HepG2 (cell line): ENCODE measurements at regions not wholly inside any gene's neighbourhood (a gene's known extent, or its start where the extent isn't known, plus 50 kb on each side); places are given as distances from the start of the nearest gene placed in this dataset.

Source experiments
- ATAC-seq: fragments of 200-7000 bp; cut with Tn5 transposase; 3 replicates; pipeline ENCODE4 v1.9.1; 2020; ENCODE audit warnings: mild to moderate bottlenecking, moderate library complexity
- BruUV-seq: library from RNA; stranded (reverse); fragments of 400-500 nt; replicated peaks from 2 replicates; lab custom pipeline; 2021; lab: Mats Ljungman, UMichigan
- CTCF ChIA-PET: fragments of 300-600 bp; formaldehyde crosslinking; extraction: SDS; loops from one replicate; lab custom pipeline; 2021; ENCODE audit warnings: low total read pairs, inconsistent platforms, low intra/inter-chr PET ratio; lab: Yijun Ruan, JAX
- POLR2A ChIA-PET: fragments of 350-600 bp; sonication (Branson Sonifier 250); formaldehyde crosslinking; loops from one replicate; lab custom pipeline; 2020; ENCODE audit warnings: antibody characterized with exemption, inconsistent platforms; lab: Yijun Ruan, JAX
- DNase-seq: peaks from one replicate; pipeline ENCODE4 v3.0.0-alpha.2; 2015; ENCODE audit warnings: low spot score
- FAIRE-seq: peaks from 3 replicates; lab custom pipeline; 2011; peaks lifted over from hg19 to GRCh38; lab: Jason Lieb, UNC
- H2AFZ ChIP-seq: one replicate; pipeline ENCODE4 v1.6.1; 2011; ENCODE audit warnings: low read length, inconsistent platforms
- H3K27ac ChIP-seq: fragments of 300-600 bp; 3 replicates; pipeline ENCODE4 v1.8.0; 2011; ENCODE audit warnings: mixed run types, mild to moderate bottlenecking, mixed read lengths, low read length, inconsistent platforms; ENCODE audit not compliant: insufficient read depth; ENCODE audit errors: extremely low read length
- H3K27me3 ChIP-seq, 2 experiments: fragments of 200-600 bp in 1 of 2; 2 replicates in 1 of 2; 3 replicates in 1 of 2; pipeline versions ENCODE4 v1.6.0 to v1.8.0; 2011; ENCODE audit warnings: low read length in 2 of 2, mild to moderate bottlenecking in 2 of 2, moderate library complexity in 2 of 2, inconsistent platforms in 1 of 2; ENCODE audit not compliant: insufficient read depth in 2 of 2, control insufficient read depth in 1 of 2
- H3K36me3 ChIP-seq, 2 experiments: fragments of 200-600 bp in 1 of 2; replicated peaks in 1 of 2; 2 replicates in 1 of 2; 3 replicates in 1 of 2; pipeline versions ENCODE4 v1.5.1 to v1.8.0; 2011; ENCODE audit warnings: low read length in 2 of 2, inconsistent platforms in 1 of 2; ENCODE audit not compliant: insufficient read depth in 2 of 2, control insufficient read depth in 1 of 2
- H3K4me1 ChIP-seq: 2 replicates; pipeline ENCODE4 v1.5.1; 2012; ENCODE audit warnings: low read length, inconsistent platforms; ENCODE audit not compliant: insufficient read depth
- H3K4me2 ChIP-seq: 2 replicates; pipeline ENCODE4 v1.6.0; 2011; ENCODE audit warnings: low read depth, low read length, inconsistent platforms
- H3K4me3 ChIP-seq, 3 experiments: fragments of 200-600 bp in 1 of 3; sonication (generic), shearing (Covaris generic) in 1 of 3; replicated peaks in 1 of 3; 2 replicates each; pipeline ENCODE4 v1.5.1; 2011 to 2016; ENCODE audit warnings: low read length in 3 of 3, inconsistent platforms in 2 of 3, low read depth in 2 of 3, mild to moderate bottlenecking in 2 of 3, control low read depth in 1 of 3, mixed read lengths in 1 of 3; ENCODE audit not compliant: insufficient read depth in 1 of 3
- H3K79me2 ChIP-seq: one replicate; pipeline ENCODE4 v1.6.1; 2011; ENCODE audit warnings: low read length, inconsistent platforms; ENCODE audit not compliant: insufficient read depth
- H3K9ac ChIP-seq: 2 replicates; pipeline ENCODE4 v1.6.0; 2011; ENCODE audit warnings: mild to moderate bottlenecking, low read depth, low read length, inconsistent platforms; ENCODE audit not compliant: insufficient read depth
- H3K9me3 ChIP-seq: 2 replicates; pipeline ENCODE4 v1.5.1; 2012; ENCODE audit warnings: mild to moderate bottlenecking, low read length
- H4K20me1 ChIP-seq: 2 replicates; pipeline ENCODE4 v1.6.0; 2011; ENCODE audit warnings: inconsistent platforms, mild to moderate bottlenecking, low read length, moderate library complexity; ENCODE audit not compliant: insufficient read depth
- ARID5B ChIP-seq: IDR thresholded peaks from 2 replicates; pipeline ENCODE4 v1.4.0; 2020; ENCODE audit warnings: mild to moderate bottlenecking, missing genetic modification reagents
- CEBPB ChIP-seq: IDR thresholded peaks from 2 replicates; pipeline ENCODE4 v1.6.1; 2011; ENCODE audit warnings: low read depth, low read length, improper control_type of control experiment, borderline replicate concordance
- FOSL2 ChIP-seq: sonication (generic); formaldehyde crosslinking; IDR thresholded peaks from 2 replicates; pipeline ENCODE4 v1.4.0; 2020; ENCODE audit warnings: missing genetic modification reagents
- FOXO1 ChIP-seq: sonication (generic); formaldehyde crosslinking; IDR thresholded peaks from 2 replicates; pipeline ENCODE4 v1.4.0; 2020; ENCODE audit warnings: missing genetic modification reagents
- GATAD2A ChIP-seq: IDR thresholded peaks from 2 replicates; pipeline ENCODE4 v1.6.1; 2016
- HIVEP1 ChIP-seq: sonication (generic); formaldehyde crosslinking; IDR thresholded peaks from 2 replicates; pipeline ENCODE4 v1.4.0; 2020; ENCODE audit warnings: mild to moderate bottlenecking, missing genetic modification reagents
- HNF4A ChIP-seq: sonication (generic); formaldehyde crosslinking; IDR thresholded peaks from 2 replicates; pipeline ENCODE4 v1.4.0; 2020; ENCODE audit warnings: missing genetic modification reagents
- RFX5 ChIP-seq: IDR thresholded peaks from 2 replicates; pipeline ENCODE4 v1.6.1; 2011; ENCODE audit warnings: low read depth, low read length, improper control_type of control experiment
- ZBTB10 ChIP-seq: sonication (generic); formaldehyde crosslinking; IDR thresholded peaks from 2 replicates; pipeline ENCODE4 v1.4.0; 2020; ENCODE audit warnings: missing genetic modification reagents, borderline replicate concordance
- ZBTB43 ChIP-seq: sonication (generic); formaldehyde crosslinking; conservative IDR thresholded peaks from 2 replicates; pipeline ENCODE4 v1.4.0; 2020; ENCODE audit warnings: missing genetic modification reagents
- ZMYM3 ChIP-seq: sonication (generic); formaldehyde crosslinking; IDR thresholded peaks from 2 replicates; pipeline ENCODE4 v1.5.1; 2020; ENCODE audit warnings: mild to moderate bottlenecking, missing genetic modification reagents
- ZNF460 ChIP-seq: sonication (generic); formaldehyde crosslinking; IDR thresholded peaks from 2 replicates; pipeline ENCODE4 v1.5.1; 2020; ENCODE audit warnings: missing genetic modification reagents, mild to moderate bottlenecking, borderline replicate concordance
- ZNF644 ChIP-seq: IDR thresholded peaks from 2 replicates; pipeline ENCODE4 v1.6.1; 2016; ENCODE audit warnings: low read depth
- ZNF800 ChIP-seq: sonication (generic); formaldehyde crosslinking; IDR thresholded peaks from 2 replicates; pipeline ENCODE4 v1.4.0; 2020; ENCODE audit warnings: missing genetic modification reagents
- WGBS: methylation state at CpG from one replicate; pipeline ENCODE4 v1.1.6; 2017; ENCODE audit warnings: low lambda C conversion rate; 5-methylcytosine and 5-hydroxymethylcytosine counted together
- in situ Hi-C: cut with HindIII; loops from 2 replicates; pipeline ENCODE4 v1.10.0; 2017; ENCODE audit warnings: low pct_unique_long_range_greater_than_20kb; ENCODE audit not compliant: extremely low pct_ligation_motif_present
- intact Hi-C: fragments of 100-400 bp; cut with micrococcal nuclease; formaldehyde crosslinking; loops from one replicate; pipeline ENCODE4 v1.10.0; 2022; ENCODE audit not compliant: unreplicated experiment

DNA sequence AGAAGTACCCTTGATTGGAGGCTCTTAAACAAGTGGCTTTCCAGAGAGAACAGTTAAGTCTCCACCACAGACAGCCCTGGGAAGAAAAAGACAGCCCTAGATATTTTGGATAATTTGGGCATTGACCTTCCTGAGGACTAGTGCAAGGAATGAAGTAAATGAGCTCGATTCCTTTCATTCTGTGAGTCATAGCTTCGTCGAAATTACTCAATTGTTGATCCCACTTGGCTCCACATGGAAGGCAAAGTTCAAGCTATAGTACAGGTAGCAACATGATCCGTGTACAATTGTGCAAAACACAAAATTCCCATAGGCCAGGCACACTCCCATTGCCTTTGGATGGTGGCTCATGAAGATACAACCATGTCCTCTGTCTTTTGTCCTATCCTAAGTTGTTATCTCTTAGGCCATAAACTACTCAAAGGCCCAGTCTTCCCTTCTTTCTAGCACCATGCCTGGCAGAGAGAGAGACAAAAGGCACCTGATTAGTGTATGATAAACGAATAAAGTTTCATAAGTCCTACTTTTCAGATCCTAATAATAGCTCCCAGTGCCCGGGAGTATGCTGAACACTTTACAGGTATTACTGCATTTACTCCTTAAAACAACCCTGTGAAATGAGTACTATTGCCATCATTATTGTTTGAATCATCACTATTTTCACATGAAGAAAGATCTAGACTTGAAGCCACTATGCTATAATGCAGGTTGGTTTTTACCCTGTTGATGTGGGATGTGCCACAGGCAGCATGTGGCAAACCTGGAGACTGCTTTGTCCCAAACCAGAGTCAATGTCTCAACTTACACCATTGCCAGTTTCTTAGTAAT, 116.7 kb upstream of the RANBP3L start:
- intact Hi-C loops (no loop called here), in situ Hi-C loops (loop anchor here (5.0 kb wide), 2 partner anchors 84 to 274 kb away; no protein-coding TSS in a partner anchor)
- H2AFZ ChIP-seq: no peak overlapping the region
- peaks cover 15% of the 10 kb centered on the region for H3K4me1 ChIP-seq
- no peaks in the 10 kb centered on the region for H4K20me1 ChIP-seq
- H3K4me2 ChIP-seq: 0 out of 2 replicates have a peak overlapping the region, but pooled peaks have one; percentile 32
- peak; percentile 13 for DNase-seq
- no peak overlapping the region for H3K4me3 ChIP-seq
- no peaks in the 10 kb centered on the region for H3K79me2 ChIP-seq
- ATAC-seq: peak; percentile 43
- H3K27ac ChIP-seq: no peak overlapping the region
- no peak for FAIRE-seq
- BruUV-seq: no TSS peak
- H3K36me3 ChIP-seq: no peaks in the 10 kb centered on the region
- no peak overlapping the region for H3K9ac ChIP-seq
- ChIA-PET POLR2A (no interaction called here), CTCF (no interaction called here)
- 2% methylated on average over 6 of the region's 6 CpGs for WGBS
- no peaks in the 10 kb centered on the region for H3K9me3 ChIP-seq
- no peaks in the 10 kb centered on the region; a peak in 1 of 5 replicates for H3K27me3 ChIP-seq
- no peak for TF ChIP-seq ZBTB10 (CRISPR knock-in tag)
- peak; percentile 69; the same call in 1 of the 2 replicates for TF ChIP-seq RFX5
- TF ChIP-seq ZNF460 (CRISPR knock-in tag): no peak
- peak; percentile 47; the same call in 1 of the 2 replicates for TF ChIP-seq HNF4A
- no peak for TF ChIP-seq HIVEP1 (CRISPR knock-in tag)
- no peak for TF ChIP-seq FOXO1 (CRISPR knock-in tag)
- TF ChIP-seq GATAD2A (CRISPR knock-in tag): 0 out of 2 replicates have a peak, but pooled peaks have one; percentile 20
- TF ChIP-seq CEBPB: peak; percentile 26; the same call in 1 of the 2 replicates
- no peak for TF ChIP-seq ZMYM3 (CRISPR knock-in tag)
- TF ChIP-seq ZNF644: peak; percentile 64; the same call in 1 of the 2 replicates
- TF ChIP-seq ARID5B (CRISPR knock-in tag): peak; percentile 33; the same call in 1 of the 2 replicates
- peak; percentile 91 for TF ChIP-seq ZBTB43 (CRISPR knock-in tag)
- TF ChIP-seq ZNF800: no peak
- TF ChIP-seq FOSL2 (CRISPR knock-in tag): peak; percentile 83
